Fibroblast of lung (primary cell): ENCODE measurements at regions not wholly inside any gene's neighbourhood (a gene's known extent, or its start where the extent isn't known, plus 50 kb on each side); places are given as distances from the start of the nearest gene placed in this dataset.

Source experiments
- EZH2 ChIP-seq: IDR thresholded peaks from 2 replicates; pipeline ENCODE4 v1.5.1; 2012; ENCODE audit warnings: low read length, control low read depth, mild to moderate bottlenecking; ENCODE audit errors: missing control alignments
- TF ChIP-seq, protein P1 (sequence below), 2 donors: IDR thresholded peaks in 1 of 2; conservative IDR thresholded peaks in 1 of 2; 1 replicate in 1 of 2; 2 replicates in 1 of 2; pipeline ENCODE4 v1.5.1; 2011 to 2012; ENCODE audit warnings: low read length in 2 of 2, control low read depth in 1 of 2, inconsistent platforms in 1 of 2, low read depth in 1 of 2, mild to moderate bottlenecking in 1 of 2

- TF ChIP-seq, protein P1, sequence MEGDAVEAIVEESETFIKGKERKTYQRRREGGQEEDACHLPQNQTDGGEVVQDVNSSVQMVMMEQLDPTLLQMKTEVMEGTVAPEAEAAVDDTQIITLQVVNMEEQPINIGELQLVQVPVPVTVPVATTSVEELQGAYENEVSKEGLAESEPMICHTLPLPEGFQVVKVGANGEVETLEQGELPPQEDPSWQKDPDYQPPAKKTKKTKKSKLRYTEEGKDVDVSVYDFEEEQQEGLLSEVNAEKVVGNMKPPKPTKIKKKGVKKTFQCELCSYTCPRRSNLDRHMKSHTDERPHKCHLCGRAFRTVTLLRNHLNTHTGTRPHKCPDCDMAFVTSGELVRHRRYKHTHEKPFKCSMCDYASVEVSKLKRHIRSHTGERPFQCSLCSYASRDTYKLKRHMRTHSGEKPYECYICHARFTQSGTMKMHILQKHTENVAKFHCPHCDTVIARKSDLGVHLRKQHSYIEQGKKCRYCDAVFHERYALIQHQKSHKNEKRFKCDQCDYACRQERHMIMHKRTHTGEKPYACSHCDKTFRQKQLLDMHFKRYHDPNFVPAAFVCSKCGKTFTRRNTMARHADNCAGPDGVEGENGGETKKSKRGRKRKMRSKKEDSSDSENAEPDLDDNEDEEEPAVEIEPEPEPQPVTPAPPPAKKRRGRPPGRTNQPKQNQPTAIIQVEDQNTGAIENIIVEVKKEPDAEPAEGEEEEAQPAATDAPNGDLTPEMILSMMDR (conservative IDR thresholded peaks at IDR 0.05 in 1 of 2, IDR thresholded peaks at IDR 0.05 in 1 of 2; ENCODE audit: low read depth in 1 of 2, low read length in 2 of 2), result no peak
- TF ChIP-seq EZH2, result no peak
These were observed 215.3 kb downstream of the FOXA2 start for GRCh38 chr20:22369100-22369499.
